ENCODE measurements at regions not wholly inside any gene's neighbourhood (a gene's known extent, or its start where the extent isn't known, plus 50 kb on each side); places are given as distances from the start of the nearest gene placed in this dataset.

DNA sequence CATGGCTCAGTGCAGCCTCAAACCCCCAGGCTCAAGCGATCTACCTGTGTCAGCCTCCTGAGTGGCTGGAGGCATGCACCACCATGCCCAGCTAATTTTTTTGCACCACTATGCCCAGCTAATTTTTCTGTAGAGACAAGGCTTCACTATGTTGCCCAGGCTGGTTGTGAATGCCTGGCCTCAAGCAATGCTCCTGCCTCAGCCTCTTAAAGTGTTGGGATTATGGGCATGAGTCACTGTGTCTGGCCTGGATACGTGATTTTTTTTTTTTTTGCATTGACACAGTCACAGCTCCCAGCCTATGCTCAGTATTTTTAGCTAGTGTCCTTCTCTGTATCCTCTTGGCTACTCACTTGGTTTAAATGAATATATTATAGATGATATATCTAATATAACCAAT lies 377.0 kb upstream of the TNRC6C start:
- no peak for DNase-seq (ENCODE audit: extremely low read depth, low read depth, low spot score)

DNA sequence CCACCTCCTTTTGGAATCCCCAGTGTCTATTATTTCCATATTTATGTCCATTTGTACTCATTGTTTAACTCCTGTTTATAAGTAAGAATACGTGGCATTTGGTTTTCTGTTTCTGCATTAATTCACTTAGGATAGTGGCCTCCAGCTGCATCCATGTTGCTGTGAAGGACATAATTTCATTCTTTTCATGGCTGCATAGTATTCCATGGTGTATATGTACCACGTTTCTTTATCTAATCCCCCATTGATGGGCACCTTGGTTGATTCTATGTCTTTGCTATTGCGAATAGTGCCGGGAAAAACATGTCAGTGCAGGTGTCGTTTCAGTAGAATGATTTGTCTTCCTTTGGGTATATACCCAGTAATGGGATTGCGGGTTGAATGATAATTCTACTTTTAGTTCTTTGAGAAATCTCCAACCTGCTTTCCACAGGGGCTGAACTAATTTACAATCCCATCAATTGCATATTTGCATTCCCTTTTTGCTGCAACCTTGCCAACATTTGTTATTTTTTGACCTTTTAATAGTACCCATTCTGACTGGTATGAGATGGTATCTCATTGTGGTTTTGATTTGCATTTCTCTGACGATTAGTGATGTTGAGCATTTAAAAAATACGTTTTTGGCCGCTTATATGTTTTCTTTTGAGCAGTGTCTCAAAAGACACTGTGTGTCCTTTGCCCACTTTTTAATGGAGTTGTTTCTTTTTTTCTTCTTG lies 373.2 kb upstream of the TNRC6C start:
- no peak for DNase-seq (ENCODE audit: extremely low read depth, low read depth, low spot score)

DNA sequence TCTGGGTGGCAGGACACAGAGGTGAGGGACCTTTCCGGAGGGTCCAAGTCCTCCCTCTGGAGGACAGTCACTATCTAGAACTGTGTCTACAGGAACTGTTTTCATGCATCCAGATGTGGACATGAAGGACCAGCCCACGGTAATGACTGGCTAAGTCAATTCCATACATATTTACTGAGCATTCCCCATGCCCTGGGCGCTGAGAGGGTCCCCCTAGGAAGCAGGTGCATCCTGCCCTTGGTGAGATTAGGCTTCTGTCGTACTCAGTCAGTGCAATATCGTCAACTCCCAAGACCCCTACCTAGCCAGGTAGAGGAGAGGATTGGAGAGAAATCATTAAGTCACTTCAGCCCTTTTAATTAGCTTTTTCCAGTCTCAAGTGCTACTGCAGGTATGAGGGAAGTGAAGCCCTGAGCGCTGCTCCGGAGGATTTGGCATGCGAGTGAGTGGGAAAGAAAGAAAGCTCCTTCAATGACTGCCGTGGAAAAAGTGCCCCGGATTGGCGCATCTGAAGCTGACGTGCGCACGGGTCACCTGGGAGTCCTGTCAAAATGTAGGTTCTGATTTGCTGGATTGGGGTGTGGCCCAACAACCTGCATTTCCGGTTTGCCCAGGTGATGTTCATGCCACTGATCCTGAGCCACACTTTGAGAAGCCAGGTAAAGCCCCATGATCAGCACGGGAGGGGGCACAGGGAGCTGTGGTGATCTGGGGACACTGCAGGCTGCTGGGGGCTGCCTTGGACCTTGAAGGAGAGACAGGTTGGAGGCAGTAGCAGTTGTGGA lies 367.4 kb upstream of the TNRC6C start:
- DNase-seq (ENCODE audit: extremely low read depth, low read depth, low spot score), result no peak

DNA sequence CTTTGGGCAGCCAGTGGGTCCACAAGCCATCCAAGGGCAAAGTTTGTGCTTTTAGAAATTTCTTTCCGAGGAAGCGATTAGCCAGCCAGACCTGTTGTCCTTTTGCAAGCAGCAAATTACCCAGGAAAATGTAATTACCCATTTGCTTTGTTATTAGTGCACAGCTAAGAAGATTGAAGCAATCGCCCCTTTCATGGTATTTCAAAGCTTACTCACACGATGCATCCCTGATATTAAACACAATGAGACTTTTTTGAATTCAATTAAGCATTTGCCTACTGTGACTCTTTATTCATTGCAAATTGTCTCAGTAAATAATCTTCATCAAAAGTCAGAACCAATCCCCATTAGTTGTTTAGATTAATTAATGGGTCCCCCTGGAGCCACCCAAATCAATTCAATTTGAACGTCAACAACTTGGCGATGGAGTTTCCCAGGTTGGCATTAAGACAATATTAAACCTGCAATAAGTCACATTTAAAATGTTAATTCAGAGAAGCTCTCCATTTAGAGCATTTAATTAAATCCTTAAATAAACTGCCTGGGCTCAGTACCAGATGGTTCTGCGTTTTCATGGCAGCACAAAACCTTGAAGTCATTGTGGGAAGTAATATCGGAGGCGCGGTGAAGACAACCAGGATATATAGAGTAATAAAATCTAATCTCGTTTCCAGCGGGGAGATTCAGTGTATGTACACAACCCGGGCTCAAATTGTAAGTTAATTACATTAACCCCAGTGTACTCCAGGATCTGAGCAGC lies 366.2 kb upstream of the TNRC6C start:
- no peak for DNase-seq (ENCODE audit: extremely low read depth, low read depth, low spot score)

DNA sequence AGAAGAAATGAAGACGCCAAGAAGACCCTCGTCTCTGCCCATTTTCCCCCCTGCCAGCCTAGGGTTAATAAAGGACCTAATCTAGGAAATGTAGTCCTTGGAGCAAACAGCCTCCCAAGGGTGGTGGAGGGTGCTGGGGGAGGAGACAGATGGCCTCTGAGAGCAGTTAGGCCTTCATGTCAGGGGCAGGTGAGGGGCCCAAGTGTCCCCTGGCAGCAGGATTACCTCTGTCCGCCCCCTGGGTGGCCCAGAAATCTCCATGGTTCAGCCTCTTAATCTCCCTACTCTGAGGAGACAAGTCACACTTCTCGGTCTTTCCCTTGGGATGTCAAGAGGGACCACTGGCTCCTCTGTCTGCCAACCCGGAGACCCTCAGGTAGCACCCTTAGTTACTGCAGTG lies 365.4 kb upstream of the TNRC6C start:
- DNase-seq (ENCODE audit: extremely low read depth, low read depth, low spot score), result no peak

DNA sequence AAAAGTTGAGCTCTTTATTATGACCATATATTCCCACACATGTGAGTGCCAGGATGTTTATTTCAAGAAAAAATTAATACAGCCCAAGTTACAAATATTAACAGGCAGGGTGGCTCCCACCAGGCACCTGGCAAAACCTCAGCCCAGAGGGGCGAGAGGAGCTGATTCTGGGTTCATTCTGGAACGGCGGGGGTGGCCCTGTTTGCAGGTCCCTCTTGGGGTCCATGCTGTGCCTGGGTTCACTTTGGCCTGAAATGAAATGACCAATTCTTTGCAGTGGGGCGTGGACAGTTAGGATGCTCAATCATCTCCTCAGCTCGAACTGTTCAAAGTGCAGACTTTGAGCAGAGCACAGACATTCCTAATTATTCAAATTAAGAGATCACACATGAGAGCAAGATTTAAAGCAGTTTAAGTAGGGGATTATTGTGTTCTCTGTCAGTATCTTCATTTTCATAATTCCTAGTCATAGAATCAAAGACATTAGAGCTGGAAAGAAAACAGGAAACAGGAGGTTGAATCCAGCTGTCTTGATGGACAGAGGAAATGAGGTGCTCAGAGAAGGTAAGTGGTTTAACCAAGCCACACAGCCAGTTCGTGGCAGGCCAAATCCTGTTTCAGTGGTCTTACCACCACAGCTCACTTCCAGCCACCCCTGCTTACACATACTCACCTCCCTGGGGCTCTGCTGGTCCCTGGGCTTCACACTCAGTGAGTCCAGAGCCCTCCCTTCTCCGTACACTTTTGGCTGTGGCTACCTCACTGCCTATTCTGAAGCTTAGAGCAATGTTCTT lies 363.9 kb upstream of the TNRC6C start:
- DNase-seq (ENCODE audit: extremely low read depth, low read depth, low spot score), result no peak

DNA sequence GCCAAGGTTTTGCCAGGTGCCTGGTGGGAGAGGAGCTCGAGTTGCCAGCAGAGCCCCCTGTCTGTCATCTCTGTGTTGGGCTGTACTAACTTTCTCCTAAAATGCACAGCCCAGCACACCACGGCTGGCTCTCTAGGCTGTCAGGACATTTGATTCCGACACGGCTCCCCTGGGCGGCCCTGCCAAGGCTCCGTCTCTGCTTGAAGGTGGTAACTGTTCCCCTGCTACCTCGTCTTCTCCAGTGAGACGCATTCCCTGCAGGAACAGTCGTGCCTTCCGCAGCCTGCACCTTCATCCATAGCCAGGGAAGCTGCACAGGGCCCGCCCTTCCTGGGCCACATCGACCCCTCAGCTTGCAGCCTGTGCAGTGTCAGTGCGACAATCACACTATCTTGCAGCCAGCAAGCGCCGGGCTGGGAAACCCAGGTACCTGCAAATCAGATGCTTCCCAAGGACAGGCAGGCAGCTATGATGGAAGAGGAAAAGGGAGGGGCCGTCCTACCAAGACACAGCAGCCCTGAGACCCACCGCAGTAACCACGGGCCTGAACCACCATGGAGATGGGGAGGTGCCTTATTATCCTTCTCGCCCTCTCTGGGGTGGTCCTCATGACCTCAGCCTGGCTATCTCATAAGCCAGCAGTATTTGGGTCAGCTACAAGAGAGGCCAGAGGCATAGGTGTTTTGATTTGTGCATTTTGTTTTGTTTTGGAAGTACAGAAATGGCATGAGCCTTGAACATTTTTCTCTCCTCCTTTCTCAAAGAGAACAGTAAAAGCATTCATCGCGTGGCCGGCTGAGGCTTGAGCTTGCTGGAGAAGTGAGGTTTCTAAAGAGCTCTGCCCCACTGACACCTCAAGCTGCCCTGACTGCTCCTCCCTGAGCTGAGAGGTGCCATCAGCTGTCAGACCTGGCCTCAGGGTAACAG lies 361.7 kb upstream of the TNRC6C start:
- no peak for DNase-seq (ENCODE audit: extremely low read depth, low read depth, low spot score)

DNA sequence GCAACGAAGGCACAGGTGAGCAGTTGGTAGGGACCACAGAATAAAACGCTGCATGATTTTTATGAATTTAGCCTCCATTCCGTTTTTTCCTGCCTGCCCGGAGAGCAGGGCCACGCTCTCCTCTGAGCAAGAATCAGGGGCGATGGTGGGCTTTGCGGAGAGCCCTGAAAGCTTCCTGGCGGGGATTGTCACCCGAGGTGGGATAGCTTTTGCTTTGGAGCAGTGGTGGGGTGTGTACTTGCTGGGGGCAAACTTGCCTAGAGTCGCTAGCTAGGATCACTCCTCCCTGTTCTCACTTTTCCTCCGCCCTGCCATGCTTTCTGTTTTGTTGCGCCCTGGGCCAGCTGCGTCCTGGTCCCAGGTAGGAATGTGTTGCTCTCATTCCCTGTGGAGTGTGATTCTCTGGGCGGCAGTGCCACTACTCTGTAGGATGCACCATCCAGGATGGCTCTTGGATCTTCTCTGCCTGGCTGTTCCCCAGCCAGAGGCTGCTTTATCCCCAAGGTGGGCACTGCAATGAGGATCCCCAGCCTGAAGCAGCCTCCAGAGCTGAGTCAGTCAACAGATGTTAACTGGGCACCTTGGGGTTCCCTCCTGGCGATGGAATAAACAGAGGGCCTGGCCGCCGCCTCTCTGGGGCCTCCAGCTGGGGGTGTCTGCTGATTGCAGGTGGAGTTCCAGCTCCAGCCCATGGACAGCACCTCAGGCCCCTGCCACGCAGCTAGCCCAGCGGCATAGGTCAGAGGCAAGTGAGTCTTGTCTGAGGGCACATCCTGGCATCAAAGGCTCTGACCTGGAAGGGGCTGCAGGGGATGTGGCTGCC lies 360.9 kb upstream of the TNRC6C start:
- DNase-seq (ENCODE audit: extremely low read depth, low read depth, low spot score), result no peak

DNA sequence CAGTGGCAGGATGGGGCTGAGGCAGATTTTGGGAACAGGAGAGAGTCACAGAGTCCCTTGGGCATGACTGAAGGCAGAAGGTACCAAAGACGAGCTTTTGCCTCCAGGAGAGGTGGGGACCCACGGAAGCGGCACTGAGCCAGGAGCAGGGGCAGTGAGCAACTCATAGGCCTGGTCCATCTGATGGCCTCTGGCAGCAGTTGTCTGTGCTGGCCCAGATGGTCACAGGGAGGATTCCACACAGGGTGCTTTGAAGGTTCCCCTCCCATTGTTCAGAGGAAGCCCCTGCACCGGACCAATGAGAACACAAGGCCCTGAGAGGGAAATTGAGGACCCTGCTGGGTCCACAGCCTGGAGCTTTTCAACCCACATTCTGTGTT lies 360.3 kb upstream of the TNRC6C start:
- DNase-seq (ENCODE audit: extremely low read depth, low read depth, low spot score), result no peak

DNA sequence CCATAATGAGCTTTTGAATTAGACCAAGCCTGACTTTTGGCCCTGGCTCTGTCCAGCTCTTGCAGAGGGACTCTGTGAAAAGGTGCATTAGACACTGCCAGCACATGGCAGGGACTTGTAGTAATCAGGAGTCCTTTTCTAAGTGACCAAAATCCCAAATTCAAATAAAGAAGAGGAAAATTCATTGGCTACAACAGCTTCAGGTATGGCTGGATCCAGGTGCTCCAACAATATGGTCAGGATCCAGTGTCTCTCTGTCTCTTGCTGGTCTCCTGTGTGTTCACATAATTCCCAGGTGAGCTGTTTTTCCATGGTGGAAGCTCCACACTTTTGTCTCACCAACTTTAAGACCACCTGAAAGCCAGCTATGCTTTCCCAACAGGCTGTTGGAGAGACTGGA lies 358.8 kb upstream of the TNRC6C start:
- DNase-seq (ENCODE audit: extremely low read depth, low read depth, low spot score), result no peak

DNA sequence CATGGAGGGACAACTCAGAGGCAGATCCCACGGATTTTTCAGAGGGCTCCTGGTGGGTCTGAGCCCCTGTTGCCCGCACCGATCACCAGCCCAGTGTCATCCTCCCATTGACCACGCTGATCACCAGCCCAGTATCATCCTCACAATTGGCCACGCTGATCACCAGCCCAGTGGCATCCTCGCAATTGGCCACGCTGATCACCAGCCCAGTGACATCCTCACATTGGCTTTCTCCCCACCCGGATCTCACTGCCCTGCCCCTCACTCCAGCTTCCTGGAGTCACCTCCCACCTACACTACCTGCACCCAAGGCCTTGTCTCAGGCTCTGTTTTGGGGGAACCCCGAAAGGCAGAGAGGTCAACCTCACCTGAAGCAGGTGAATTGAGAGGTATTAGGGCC lies 358.2 kb upstream of the TNRC6C start:
- no peak for DNase-seq (ENCODE audit: extremely low read depth, low read depth, low spot score)

DNA sequence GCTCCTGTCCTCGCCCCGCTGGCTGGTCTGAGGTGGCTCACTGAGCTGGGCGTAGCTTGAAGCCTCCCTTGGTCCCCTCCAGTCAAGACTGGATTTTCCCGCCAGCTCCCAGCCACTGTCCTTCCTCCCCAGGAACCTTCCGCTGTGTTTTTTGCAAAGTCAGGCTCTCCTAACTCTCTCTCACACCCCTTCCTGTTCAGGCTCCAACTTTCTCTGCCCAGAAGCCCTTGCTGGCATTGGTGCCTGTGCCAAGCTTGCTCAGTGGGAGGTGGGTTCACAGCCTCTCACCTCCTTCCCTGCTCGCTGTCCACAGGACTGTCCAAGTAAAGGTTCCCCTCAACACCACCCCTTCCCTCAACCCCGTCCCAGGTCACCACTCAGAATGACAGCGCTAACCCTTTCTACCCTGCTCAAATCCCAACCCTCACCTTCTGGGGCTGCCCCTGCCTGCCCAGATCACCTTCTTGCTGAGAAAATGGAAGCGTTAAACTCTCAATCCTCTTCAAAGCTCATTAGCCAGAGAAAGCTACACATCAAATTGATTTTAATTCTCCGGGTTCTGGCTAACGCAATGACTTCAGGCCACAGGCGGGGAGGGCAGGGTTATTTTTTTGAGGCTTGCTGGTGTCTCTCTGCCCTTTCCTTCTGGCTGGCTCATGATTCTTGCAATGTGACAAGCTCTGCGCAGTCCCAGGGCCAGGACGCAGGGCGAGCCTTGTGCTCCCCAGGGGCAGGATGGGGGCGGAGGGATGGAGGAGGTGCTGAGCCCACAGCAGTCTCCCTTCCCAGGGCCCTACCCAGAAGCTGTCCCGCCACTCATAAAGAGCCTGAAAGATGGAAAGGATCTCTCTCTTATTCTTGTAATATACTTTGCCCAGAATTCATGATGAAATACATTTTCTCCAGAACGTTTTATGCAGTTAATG lies 357.2 kb upstream of the TNRC6C start:
- DNase-seq (ENCODE audit: extremely low read depth, low read depth, low spot score), result no peak

DNA sequence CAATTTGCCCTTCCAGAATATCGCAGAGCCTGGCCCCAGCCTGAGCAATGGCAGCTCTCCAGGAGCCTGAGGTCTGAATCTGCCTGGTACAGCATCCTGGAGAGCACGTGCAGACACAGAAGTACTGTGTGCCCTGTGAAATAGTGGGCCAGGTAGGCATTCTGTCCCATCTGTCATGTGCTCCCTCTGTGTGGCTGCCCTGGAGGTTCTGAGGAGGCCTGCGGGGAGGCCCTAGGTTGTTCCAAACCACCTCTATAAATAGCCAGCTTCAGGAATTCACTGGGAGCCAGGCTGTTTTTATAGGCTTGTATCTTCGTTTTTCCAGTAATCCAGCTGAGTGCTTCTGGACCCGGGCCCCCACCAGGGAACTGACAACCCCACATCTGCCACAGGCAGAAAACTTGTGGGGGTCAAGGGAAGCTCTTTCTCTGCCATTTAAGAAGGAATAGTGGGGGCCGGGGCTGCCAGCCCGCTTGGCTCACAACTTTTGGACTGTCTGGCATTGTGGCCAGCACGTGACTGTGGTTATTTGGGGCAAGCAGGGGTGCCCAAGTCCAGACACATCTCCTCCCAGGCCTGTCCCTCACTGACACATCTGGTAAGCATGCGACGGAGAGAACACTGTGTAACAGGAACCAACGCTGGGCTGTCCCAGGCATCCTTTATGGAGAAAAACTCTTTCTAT lies 356.3 kb upstream of the TNRC6C start:
- DNase-seq (ENCODE audit: extremely low read depth, low read depth, low spot score), result no peak

DNA sequence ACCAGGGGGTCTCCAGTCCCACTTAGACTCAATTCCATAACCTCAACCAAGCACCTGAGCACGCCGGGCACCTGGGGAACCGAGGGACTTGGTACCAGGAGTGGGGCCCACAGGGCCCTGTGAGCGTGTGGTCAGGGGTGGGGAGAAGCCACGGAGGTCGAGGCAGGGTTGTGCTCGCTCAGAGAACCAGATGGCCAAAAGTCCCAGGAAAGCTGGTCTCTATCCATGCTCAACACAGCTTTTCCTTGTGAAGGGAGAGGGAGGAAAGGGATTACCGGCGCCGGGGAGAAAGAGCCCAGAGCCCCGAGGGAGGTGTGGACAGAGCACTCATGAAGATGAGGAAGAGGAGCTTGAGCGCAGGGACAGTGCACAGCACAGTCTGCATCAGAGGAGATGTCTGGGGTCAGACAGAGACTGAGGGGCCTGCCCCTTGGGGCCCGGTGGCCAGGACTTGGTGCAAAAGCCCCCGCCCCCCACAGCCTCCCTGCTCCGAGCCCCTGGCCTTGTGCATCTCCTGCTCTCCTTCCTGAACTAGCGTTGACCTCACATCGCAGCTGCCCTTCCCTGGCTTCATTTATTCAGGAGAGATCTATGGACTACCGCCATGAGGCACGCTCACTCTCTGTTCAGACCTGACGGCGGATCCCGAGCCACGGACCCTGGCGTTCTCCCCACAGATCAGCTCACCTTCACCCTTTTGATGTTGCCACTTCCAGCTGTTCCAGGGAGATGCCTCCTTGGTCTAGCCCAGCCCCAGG lies 355.4 kb upstream of the TNRC6C start:
- no peak for DNase-seq (ENCODE audit: extremely low read depth, low read depth, low spot score)

DNA sequence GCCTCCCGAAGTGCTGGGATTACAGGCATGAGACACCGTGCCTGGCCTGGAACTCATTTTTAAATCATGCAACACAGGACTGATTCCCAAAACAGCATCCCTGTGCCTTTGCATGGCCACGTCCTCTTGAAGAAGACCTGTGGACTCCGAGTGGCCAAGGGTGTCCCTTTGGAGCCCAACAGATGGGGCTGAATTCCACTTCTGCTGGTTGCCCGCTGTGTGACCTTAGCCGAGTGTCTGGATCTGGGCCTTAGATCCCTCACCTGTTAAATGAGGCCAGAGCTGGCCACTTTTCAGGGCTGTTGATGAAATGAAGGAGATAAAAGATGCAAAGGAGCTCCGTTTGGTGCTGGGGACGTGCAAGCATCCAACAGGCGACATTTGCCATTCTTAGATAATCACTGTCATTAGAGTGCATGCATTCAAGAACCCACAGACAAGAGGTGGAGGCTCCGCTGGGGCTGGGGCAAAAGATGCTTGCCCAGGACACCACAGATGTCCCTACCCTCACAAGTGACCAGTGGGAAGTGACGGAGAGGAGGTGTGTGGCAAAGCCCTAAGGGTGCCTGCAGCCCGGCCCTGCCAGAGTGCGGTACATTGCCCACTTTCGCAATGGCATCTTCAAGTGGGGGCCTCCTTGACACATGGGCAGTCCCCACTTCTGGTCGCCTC lies 354.1 kb upstream of the TNRC6C start:
- DNase-seq (ENCODE audit: extremely low read depth, low read depth, low spot score), result no peak

DNA sequence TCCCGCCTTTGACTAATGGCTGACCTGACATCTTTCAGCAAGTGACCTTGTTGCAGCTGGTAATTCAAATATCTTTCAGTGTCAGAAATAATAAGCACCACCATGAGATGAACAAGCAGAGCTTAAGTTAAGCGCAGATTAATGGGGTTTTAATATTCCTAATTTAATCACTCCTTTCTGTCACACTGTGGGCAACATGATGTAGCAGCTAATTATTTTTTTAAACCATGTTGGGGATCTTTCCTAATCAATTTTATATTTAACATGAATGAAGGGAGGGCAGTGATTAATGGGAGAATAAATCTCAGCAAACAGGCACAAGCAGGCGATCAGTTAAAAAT lies 353.6 kb upstream of the TNRC6C start:
- DNase-seq (ENCODE audit: extremely low read depth, low read depth, low spot score), result no peak

Data from glomerular endothelial cell (primary cell).